Middle frontal gyrus (tissue), 1 donor: ENCODE measurements at regions not wholly inside any gene's neighbourhood (a gene's known extent, or its start where the extent isn't known, plus 50 kb on each side); places are given as distances from the start of the nearest gene placed in this dataset.
"Not testable (repeated sequence)": the region's sequence is repeated elsewhere in the genome, so short reads cannot be mapped to it uniquely, and the experiment has no call there.

Experiments
- DNase-seq: peaks from one replicate; pipeline ENCODE4 v3.0.0-alpha.2; 2015; ENCODE audit warnings: low spot score; ENCODE audit errors: extremely low spot score

- no peak for DNase-seq
Measured at GRCh38 chr7:132030086-132030568, 473.7 kb upstream of the PODXL start.

GRCh38 chr7:132029369-132030085, 473.1 kb upstream of the PODXL start:
- DNase-seq: no peak

GRCh38 chr7:132028144-132028920, 471.9 kb upstream of the PODXL start:
- no peak for DNase-seq

GRCh38 chr7:132024290-132024689, 467.9 kb upstream of the PODXL start:
- DNase-seq: no peak

GRCh38 chr7:132023466-132023865, 467.0 kb upstream of the PODXL start:
- no peak for DNase-seq

GRCh38 chr7:132022188-132022587, 465.8 kb upstream of the PODXL start:
- no peak for DNase-seq

GRCh38 chr7:132019703-132020102, 463.3 kb upstream of the PODXL start:
- no peak for DNase-seq

GRCh38 chr7:132009778-132010177, 453.4 kb upstream of the PODXL start:
- no peak for DNase-seq

- DNase-seq: no peak
Measured at GRCh38 chr7:132004529-132004928, 448.1 kb upstream of the PODXL start.

GRCh38 chr7:132002343-132002968, 446.0 kb upstream of the PODXL start:
- no peak for DNase-seq

GRCh38 chr7:132001146-132001545, 444.7 kb upstream of the PODXL start:
- no peak for DNase-seq

GRCh38 chr7:131999193-131999592, 442.8 kb upstream of the PODXL start:
- DNase-seq: no peak

GRCh38 chr7:131995324-131995723, 438.9 kb upstream of the PODXL start:
- DNase-seq: no peak

GRCh38 chr7:131981069-131981468, 424.6 kb upstream of the PODXL start:
- not testable (repeated sequence) for DNase-seq

- DNase-seq: not testable (repeated sequence)
Measured at GRCh38 chr7:131978118-131978517, 421.7 kb upstream of the PODXL start.

- DNase-seq: no peak
Measured at GRCh38 chr7:131976411-131976810, 420.0 kb upstream of the PODXL start.

- no peak for DNase-seq
Measured at GRCh38 chr7:131974671-131975070, 418.2 kb upstream of the PODXL start.

- DNase-seq: no peak
Measured at GRCh38 chr7:131972251-131972650, 415.8 kb upstream of the PODXL start.

GRCh38 chr7:131970602-131971001, 414.2 kb upstream of the PODXL start:
- DNase-seq: no peak

GRCh38 chr7:131969560-131969959, 413.1 kb upstream of the PODXL start:
- DNase-seq: no peak

GRCh38 chr7:131967216-131967730, 410.8 kb upstream of the PODXL start:
- DNase-seq: no peak

- DNase-seq: no peak
Measured at GRCh38 chr7:131964203-131964602, 407.8 kb upstream of the PODXL start.
